Superior temporal gyrus (tissue), 1 donor: ENCODE measurements at regions not wholly inside any gene's neighbourhood (a gene's known extent, or its start where the extent isn't known, plus 50 kb on each side); places are given as distances from the start of the nearest gene placed in this dataset.
A peak's percentile ranks its signal among the peaks of the same experiment; 100 is the strongest.

Source experiments
- DNase-seq: peaks from one replicate; pipeline ENCODE4 v3.0.0-alpha.2; 2016; ENCODE audit errors: extremely low spot score

GRCh38 chr13:34311251-34311650, 493.3 kb downstream of the RFC3 start:
- no peak for DNase-seq

- DNase-seq: no peak
Measured at GRCh38 chr13:34312578-34312977, 494.6 kb downstream of the RFC3 start.

- no peak for DNase-seq
Measured at GRCh38 chr13:34320084-34320483, 502.1 kb downstream of the RFC3 start.

GRCh38 chr13:34322014-34322742, 504.2 kb downstream of the RFC3 start:
- DNase-seq: no peak

GRCh38 chr13:34322743-34323074, 504.8 kb downstream of the RFC3 start:
- no peak for DNase-seq

- DNase-seq: no peak
Measured at GRCh38 chr13:34335014-34336007, 517.4 kb downstream of the RFC3 start.

GRCh38 chr13:34338102-34338501, 520.2 kb downstream of the RFC3 start:
- no peak for DNase-seq

- DNase-seq: no peak
Measured at GRCh38 chr13:34340534-34340933, 522.6 kb downstream of the RFC3 start.

GRCh38 chr13:34343413-34343940, 525.5 kb downstream of the RFC3 start:
- no peak for DNase-seq

GRCh38 chr13:34344816-34345215, 526.9 kb downstream of the RFC3 start:
- DNase-seq: no peak

GRCh38 chr13:34345258-34345965, 527.5 kb downstream of the RFC3 start:
- DNase-seq: no peak

- DNase-seq: no peak
Measured at GRCh38 chr13:34346626-34347025, 528.7 kb downstream of the RFC3 start.

- DNase-seq: no peak
Measured at GRCh38 chr13:34347784-34348573, 530.0 kb downstream of the RFC3 start.

GRCh38 chr13:34349091-34349722, 531.3 kb downstream of the RFC3 start:
- peak; percentile 47 for DNase-seq

- DNase-seq: no peak
Measured at GRCh38 chr13:34350671-34351070, 532.7 kb downstream of the RFC3 start.

GRCh38 chr13:34351134-34351533, 533.2 kb downstream of the RFC3 start:
- no peak for DNase-seq

- DNase-seq: no peak
Measured at GRCh38 chr13:34352958-34353357, 535.0 kb downstream of the RFC3 start.

GRCh38 chr13:34356686-34357434, 538.9 kb downstream of the RFC3 start:
- DNase-seq: no peak

- no peak for DNase-seq
Measured at GRCh38 chr13:34357435-34358232, 539.7 kb downstream of the RFC3 start.
